ENCODE measurements at regions not wholly inside any gene's neighbourhood (a gene's known extent, or its start where the extent isn't known, plus 50 kb on each side); places are given as distances from the start of the nearest gene placed in this dataset.

GRCh38 chr13:87798536-87798935, 127.4 kb downstream of the SLITRK5 start:
- H2BK15ac ChIP-seq (ENCODE audit: low read depth, low read length) = no peak overlapping the region
- H3K36me3 ChIP-seq (ENCODE audit: control insufficient read depth, insufficient read depth, low read length) = no peaks in the 10 kb centered on the region
- intact Hi-C loops (cut with micrococcal nuclease) (no loop called here), in situ Hi-C loops (cut with MboI; ENCODE audit: low sequenced_read_pairs) (no loop called here), dilution Hi-C loops (cut with HindIII; ENCODE audit: low sequenced_read_pairs, unreplicated experiment) (no loop called here)
- H2AFZ ChIP-seq (replicated peaks; ENCODE audit: low read length, poor library complexity) = no peak overlapping the region
- H3K56ac ChIP-seq (ENCODE audit: extremely low read depth, insufficient read depth, low read length) = no peak overlapping the region
- H4K91ac ChIP-seq (ENCODE audit: insufficient read depth, low read depth, low read length) = no peak overlapping the region
- H4K5ac ChIP-seq (ENCODE audit: low read depth, low read length) = no peak overlapping the region
- no peak overlapping the region for H3K4me3 ChIP-seq (ENCODE audit: insufficient read depth, low read depth, low read length)
- ChIA-PET CTCF (no interaction called here), POLR2A (ENCODE audit: unreplicated experiment) (no interaction called here)
- no peak overlapping the region for H3K4ac ChIP-seq (ENCODE audit: low read depth, low read length)
- no peak overlapping the region for H3K18ac ChIP-seq (ENCODE audit: low read depth, low read length)
- H3K9me3 ChIP-seq (ENCODE audit: control insufficient read depth, insufficient read depth, low read length) = no peaks in the 10 kb centered on the region
- no peaks in the 10 kb centered on the region for H3K4me1 ChIP-seq (ENCODE audit: control insufficient read depth, insufficient read depth, low read length)
- no peak overlapping the region for H4K8ac ChIP-seq (ENCODE audit: low read depth in 2 of 2, low read length in 2 of 2)
- H3K23ac ChIP-seq (ENCODE audit: low read depth, low read length) = no peak overlapping the region
- ATAC-seq (ENCODE audit: low read depth) = no peak
- no peak overlapping the region for H2AK9ac ChIP-seq (replicated peaks; ENCODE audit: low read depth, low read length, poor library complexity)
- no peak overlapping the region for H2BK120ac ChIP-seq (ENCODE audit: low read depth, low read length)
- no peaks in the 10 kb centered on the region for H4K20me1 ChIP-seq (ENCODE audit: insufficient read depth, low read length)
- no peak overlapping the region for H2AK5ac ChIP-seq (ENCODE audit: low read depth, low read length)
- no peak overlapping the region for H3K14ac ChIP-seq (replicated peaks; ENCODE audit: low read depth, low read length)
- no peaks in the 10 kb centered on the region for H3K27me3 ChIP-seq (ENCODE audit: control insufficient read depth, insufficient read depth, low read length)
- no TSS peak for BruUV-seq (replicated peaks)
- no peak overlapping the region for H2BK5ac ChIP-seq (ENCODE audit: low read depth, low read length, poor library complexity, severe bottlenecking)
- no peaks in the 10 kb centered on the region for H3K9me1 ChIP-seq (ENCODE audit: insufficient read depth, low read length)
- no peak overlapping the region for H3K27ac ChIP-seq (ENCODE audit: insufficient read depth, low read length)
- H2BK20ac ChIP-seq (ENCODE audit: low read depth, low read length) = no peak overlapping the region
- no peak overlapping the region for H3K9ac ChIP-seq (ENCODE audit: low read depth, low read length)
- no peaks in the 10 kb centered on the region for H3K79me1 ChIP-seq (ENCODE audit: low read depth in 1 of 2, low read length in 2 of 2)
- H3K4me2 ChIP-seq (ENCODE audit: low read depth, low read length) = no peak overlapping the region
- TF ChIP-seq ELK1 (IDR thresholded peaks at IDR 0.05; ENCODE audit: borderline replicate concordance, low read depth, low read length) = no peak
- TF ChIP-seq MAFK (IDR thresholded peaks at IDR 0.05; ENCODE audit: low read depth, low read length) = no peak
- TF ChIP-seq CTCF (conservative IDR thresholded peaks at IDR 0.05; ENCODE audit: low read depth, low read length) = no peak
- TF ChIP-seq NFE2L2 (IDR thresholded peaks at IDR 0.05; ENCODE audit: low read depth, low read length) = no peak
- TF ChIP-seq RAD21 (IDR thresholded peaks at IDR 0.05; ENCODE audit: low read length) = no peak
- TF ChIP-seq USF2 (IDR thresholded peaks at IDR 0.05; ENCODE audit: low read depth, low read length) = no peak
- no peak for TF ChIP-seq POLR2A (IDR thresholded peaks at IDR 0.05; ENCODE audit: low read depth, low read length)
- no CpG with 5 or more reads among the region's 2 CpGs for WGBS, 2 experiments (ENCODE audit: extremely low coverage in 2 of 2, insufficient read length in 1 of 2)
- DNase-seq = no peak

All from IMR-90 (cell line).